ENCODE measurements at regions not wholly inside any gene's neighbourhood (a gene's known extent, or its start where the extent isn't known, plus 50 kb on each side); places are given as distances from the start of the nearest gene placed in this dataset.

DNA sequence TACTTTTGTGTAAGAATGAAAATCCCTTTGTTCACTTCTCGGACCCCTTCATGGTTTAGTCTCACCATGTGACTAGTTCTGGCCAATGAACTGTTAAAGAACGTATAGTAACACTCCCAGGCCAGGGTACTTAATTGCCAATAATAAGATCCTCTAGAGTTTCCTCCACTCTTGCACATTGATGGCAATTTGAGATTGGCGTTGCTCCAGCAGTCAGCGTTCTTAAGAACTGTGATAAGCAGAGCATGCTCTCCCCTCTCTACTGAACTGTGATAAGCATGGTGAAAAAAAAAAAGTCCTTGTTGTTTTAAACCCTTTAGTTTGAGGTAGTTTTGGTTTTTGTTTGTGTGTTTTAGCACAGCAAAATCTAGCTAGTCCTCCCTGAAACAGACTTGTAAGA is 854.5 kb downstream of the SLC6A15 start:
- H3K9ac ChIP-seq (ENCODE audit: low read length): no peak overlapping the region
- 92% methylated on average over 2 of the region's 4 CpGs for WGBS (ENCODE audit: insufficient coverage)
- H3K27me3 ChIP-seq (replicated peaks in 1 of 4; ENCODE audit: control extremely low read depth in 1 of 4, control insufficient read depth in 3 of 4, insufficient read depth in 4 of 4, low read length in 3 of 4): no peaks in the 10 kb centered on the region
- Mint-ChIP-seq H3K4me1 (no peaks in the 10 kb centered on the region), H3K27me3 (no peaks in the 10 kb centered on the region), H3K27ac (no peak overlapping the region), H3K4me3 (no peak overlapping the region), H3K9me3 (ENCODE audit: insufficient read depth) (peaks cover 7% of the 10 kb centered on the region)
- no peak for ATAC-seq (ENCODE audit: low read depth)
- H3K4me3 ChIP-seq (ENCODE audit: control extremely low read depth in 1 of 5, extremely low read depth in 1 of 5, insufficient read depth in 1 of 5, low read depth in 2 of 5, low read length in 4 of 5): no peak overlapping the region
- H3K27ac ChIP-seq (ENCODE audit: low read length in 2 of 2): no peak overlapping the region
- no peak overlapping the region for H3K4me2 ChIP-seq (replicated peaks; ENCODE audit: low read depth, low read length, poor library complexity, severe bottlenecking)
- H3K9me3 ChIP-seq (ENCODE audit: control extremely low read depth in 1 of 3, control insufficient read depth in 2 of 3, insufficient read depth in 1 of 3, low read length in 2 of 3): peaks cover 0 to 1% (median 0%) of the 10 kb centered on the region in 3 donors
- POLR2A ChIA-PET: no interaction called here
- CTCF ChIA-PET: no interaction called here
- H3K4me1 ChIP-seq (ENCODE audit: control insufficient read depth in 2 of 2, insufficient read depth in 2 of 2, low read length in 2 of 2): no peaks in the 10 kb centered on the region
- intact Hi-C loops (cut with micrococcal nuclease): no loop called here
- no peak for TF ChIP-seq CTCF (IDR thresholded peaks at IDR 0.05)
- no peaks in the 10 kb centered on the region for H4K20me1 ChIP-seq (ENCODE audit: control insufficient read depth, insufficient read depth, low read length, poor library complexity, severe bottlenecking)
- H2AFZ ChIP-seq (ENCODE audit: insufficient read depth, low read depth, low read length, poor library complexity, severe bottlenecking): no peak overlapping the region
- H3K36me3 ChIP-seq (replicated peaks in 1 of 2; ENCODE audit: control extremely low read depth in 1 of 2, control insufficient read depth in 1 of 2, extremely low read depth in 1 of 2, insufficient read depth in 2 of 2, low read length in 1 of 2): no peaks in the 10 kb centered on the region
- DNase-seq: no peak
- no peaks in the 10 kb centered on the region for H3K79me2 ChIP-seq (ENCODE audit: control insufficient read depth, insufficient read depth, low read length)

GRCh38 chr12:84054811-84055210 is 857.8 kb downstream of the SLC6A15 start:
- Mint-ChIP-seq H3K4me3 (no peak overlapping the region), H3K4me1 (no peaks in the 10 kb centered on the region), H3K9me3 (ENCODE audit: insufficient read depth) (peaks cover 7% of the 10 kb centered on the region), H3K27me3 (no peaks in the 10 kb centered on the region), H3K27ac (no peak overlapping the region)
- no peaks in the 10 kb centered on the region for H4K20me1 ChIP-seq (ENCODE audit: control insufficient read depth, insufficient read depth, low read length, poor library complexity, severe bottlenecking)
- H3K27ac ChIP-seq (ENCODE audit: low read length in 2 of 2): no peak overlapping the region
- no peak overlapping the region for H3K4me3 ChIP-seq (ENCODE audit: control extremely low read depth in 1 of 5, extremely low read depth in 1 of 5, insufficient read depth in 1 of 5, low read depth in 2 of 5, low read length in 4 of 5)
- H3K9me3 ChIP-seq (ENCODE audit: control extremely low read depth in 1 of 3, control insufficient read depth in 2 of 3, insufficient read depth in 1 of 3, low read length in 2 of 3): peaks cover 0 to 1% (median 0%) of the 10 kb centered on the region in 3 donors
- no peaks in the 10 kb centered on the region for H3K27me3 ChIP-seq (replicated peaks in 1 of 4; ENCODE audit: control extremely low read depth in 1 of 4, control insufficient read depth in 3 of 4, insufficient read depth in 4 of 4, low read length in 3 of 4)
- no peaks in the 10 kb centered on the region for H3K79me2 ChIP-seq (ENCODE audit: control insufficient read depth, insufficient read depth, low read length)
- H2AFZ ChIP-seq (ENCODE audit: insufficient read depth, low read depth, low read length, poor library complexity, severe bottlenecking): no peak overlapping the region
- POLR2A ChIA-PET: no interaction called here
- intact Hi-C loops (cut with micrococcal nuclease): no loop called here
- no peaks in the 10 kb centered on the region for H3K36me3 ChIP-seq (replicated peaks in 1 of 2; ENCODE audit: control extremely low read depth in 1 of 2, control insufficient read depth in 1 of 2, extremely low read depth in 1 of 2, insufficient read depth in 2 of 2, low read length in 1 of 2)
- no CpG with 5 or more reads among the region's 2 CpGs for WGBS (ENCODE audit: insufficient coverage)
- no peaks in the 10 kb centered on the region for H3K4me1 ChIP-seq (ENCODE audit: control insufficient read depth in 2 of 2, insufficient read depth in 2 of 2, low read length in 2 of 2)
- CTCF ChIA-PET: interaction anchor here (0.7 kb wide), 1 partner anchor 32 kb away, joined by 3 read pairs; no protein-coding TSS in a partner anchor
- DNase-seq: no peak
- no peak overlapping the region for H3K4me2 ChIP-seq (replicated peaks; ENCODE audit: low read depth, low read length, poor library complexity, severe bottlenecking)
- TF ChIP-seq EZH2 (IDR thresholded peaks at IDR 0.05; ENCODE audit: borderline replicate concordance, insufficient read depth, low read depth, low read length, poor library complexity, severe bottlenecking): no peak
- TF ChIP-seq CTCF (IDR thresholded peaks at IDR 0.05): no peak
- ATAC-seq (ENCODE audit: low read depth): no peak
- no peak overlapping the region for H3K9ac ChIP-seq (ENCODE audit: low read length)

Measured in B cell (primary cell).